ENCODE measurements at regions not wholly inside any gene's neighbourhood (a gene's known extent, or its start where the extent isn't known, plus 50 kb on each side); places are given as distances from the start of the nearest gene placed in this dataset.
A peak's percentile ranks its signal among the peaks of the same experiment; 100 is the strongest.

DNA sequence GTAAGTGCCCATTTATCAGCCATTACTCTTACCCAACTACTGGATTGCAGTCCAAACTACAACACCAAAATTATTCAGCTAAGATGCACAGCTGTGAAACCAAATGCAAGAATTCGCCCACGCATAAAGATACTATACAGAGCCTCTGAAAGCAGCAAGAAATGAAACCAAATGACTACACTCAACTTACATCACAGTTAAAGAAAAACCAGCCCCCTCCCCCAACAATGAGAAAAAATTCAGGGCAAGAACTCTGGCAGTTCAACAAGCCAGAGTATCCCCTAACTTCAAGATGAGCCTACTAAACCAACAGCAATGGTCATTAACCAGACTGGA lies 209.1 kb upstream of the VWC2 start:
- H3K79me2 ChIP-seq (ENCODE audit: low read depth) = no peaks in the 10 kb centered on the region
- no peak overlapping the region for H3K27ac ChIP-seq
- H2AFZ ChIP-seq (replicated peaks) = no peak overlapping the region
- no peaks in the 10 kb centered on the region for H4K20me1 ChIP-seq (ENCODE audit: low read depth)
- H3K4me2 ChIP-seq = no peak overlapping the region
- TF ChIP-seq EZH2 (IDR thresholded peaks at IDR 0.05) (no peak), EZH2phosphoT487 (IDR thresholded peaks at IDR 0.05) (no peak)
- TF ChIP-seq, protein P1, sequence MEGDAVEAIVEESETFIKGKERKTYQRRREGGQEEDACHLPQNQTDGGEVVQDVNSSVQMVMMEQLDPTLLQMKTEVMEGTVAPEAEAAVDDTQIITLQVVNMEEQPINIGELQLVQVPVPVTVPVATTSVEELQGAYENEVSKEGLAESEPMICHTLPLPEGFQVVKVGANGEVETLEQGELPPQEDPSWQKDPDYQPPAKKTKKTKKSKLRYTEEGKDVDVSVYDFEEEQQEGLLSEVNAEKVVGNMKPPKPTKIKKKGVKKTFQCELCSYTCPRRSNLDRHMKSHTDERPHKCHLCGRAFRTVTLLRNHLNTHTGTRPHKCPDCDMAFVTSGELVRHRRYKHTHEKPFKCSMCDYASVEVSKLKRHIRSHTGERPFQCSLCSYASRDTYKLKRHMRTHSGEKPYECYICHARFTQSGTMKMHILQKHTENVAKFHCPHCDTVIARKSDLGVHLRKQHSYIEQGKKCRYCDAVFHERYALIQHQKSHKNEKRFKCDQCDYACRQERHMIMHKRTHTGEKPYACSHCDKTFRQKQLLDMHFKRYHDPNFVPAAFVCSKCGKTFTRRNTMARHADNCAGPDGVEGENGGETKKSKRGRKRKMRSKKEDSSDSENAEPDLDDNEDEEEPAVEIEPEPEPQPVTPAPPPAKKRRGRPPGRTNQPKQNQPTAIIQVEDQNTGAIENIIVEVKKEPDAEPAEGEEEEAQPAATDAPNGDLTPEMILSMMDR (IDR thresholded peaks at IDR 0.05) = no peak
- Mint-ChIP-seq H3K9me3 (peaks cover 11% of the 10 kb centered on the region), H3K27me3 (ENCODE audit: insufficient read depth, low read depth) (no peaks in the 10 kb centered on the region), H3K4me3 (no peak overlapping the region), H3K36me3 (no peaks in the 10 kb centered on the region), H3K4me1 (no peaks in the 10 kb centered on the region), H3K27ac (no peak overlapping the region)
- no peak overlapping the region for H3K4me3 ChIP-seq
- H3K9me3 ChIP-seq (ENCODE audit: low read depth) = no peaks in the 10 kb centered on the region
- no peaks in the 10 kb centered on the region for H3K36me3 ChIP-seq
- no peaks in the 10 kb centered on the region for H3K4me1 ChIP-seq
- no peak overlapping the region for H3K9ac ChIP-seq
- no peaks in the 10 kb centered on the region for H3K27me3 ChIP-seq
- no peak for DNase-seq (ENCODE audit: low spot score)
- H3F3A ChIP-seq (ENCODE audit: low read depth) = no peaks in the 10 kb centered on the region

DNA sequence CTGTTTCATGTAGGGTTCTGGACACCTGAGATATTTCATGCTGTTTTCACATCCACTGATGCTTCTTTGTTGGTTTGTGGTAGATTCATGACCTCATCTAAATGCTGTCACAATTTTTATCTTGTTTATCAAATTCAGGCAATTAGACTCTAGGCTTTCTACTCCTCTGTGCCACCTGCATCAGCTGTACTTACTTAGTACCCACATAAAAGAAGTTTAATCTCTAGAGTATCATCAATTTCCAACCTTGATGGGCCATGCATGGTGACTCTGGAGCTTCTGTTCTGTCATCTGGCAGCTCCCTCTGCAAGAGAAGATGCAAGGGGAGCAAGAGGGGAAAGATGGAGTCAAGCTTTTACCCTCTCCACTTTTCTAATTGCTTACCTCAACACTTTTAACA lies 195.9 kb upstream of the VWC2 start:
- TF ChIP-seq EZH2 (IDR thresholded peaks at IDR 0.05) = no peak
- no peak for TF ChIP-seq EZH2phosphoT487 (IDR thresholded peaks at IDR 0.05)
- TF ChIP-seq, protein P1 (IDR thresholded peaks at IDR 0.05) = no peak
- Histone ChIP-seq H3K9ac (no peak overlapping the region), H4K20me1 (ENCODE audit: low read depth) (no peaks in the 10 kb centered on the region)

DNA sequence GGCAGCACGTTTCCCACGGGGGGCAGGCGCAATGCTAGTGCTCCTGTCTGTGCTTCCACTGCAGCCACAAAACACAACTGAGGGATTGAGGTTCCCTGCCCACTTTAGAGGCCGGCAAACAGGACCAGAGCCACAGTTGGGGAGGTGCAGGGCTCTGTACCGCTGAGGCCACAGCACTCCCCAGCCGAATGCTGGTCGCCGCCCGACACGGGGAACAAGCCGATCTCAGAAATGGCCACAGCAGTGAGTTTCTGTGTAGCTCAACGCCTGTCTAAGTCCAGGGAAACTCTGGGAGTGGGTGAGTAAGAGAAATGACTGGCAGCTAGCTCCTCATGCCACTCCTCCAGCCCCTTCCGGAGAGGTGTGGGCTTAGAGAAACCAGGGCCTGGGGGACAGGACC lies 194.0 kb upstream of the VWC2 start:
- Histone ChIP-seq H2AFZ (replicated peaks) (peak overlapping the region; percentile 15), H3K9ac (no peak overlapping the region), H3K9me3 (ENCODE audit: low read depth) (no peaks in the 10 kb centered on the region), H4K20me1 (ENCODE audit: low read depth) (no peaks in the 10 kb centered on the region), H3K27me3 (no peaks in the 10 kb centered on the region), H3K79me2 (ENCODE audit: low read depth) (no peaks in the 10 kb centered on the region), H3K36me3 (no peaks in the 10 kb centered on the region), H3F3A (ENCODE audit: low read depth) (no peaks in the 10 kb centered on the region), H3K4me3 (no peak overlapping the region), H3K4me2 (no peak overlapping the region), H3K27ac (no peak overlapping the region), H3K4me1 (no peaks in the 10 kb centered on the region)
- no peaks in the 10 kb centered on the region for H3K9me3 Mint-ChIP-seq
- H3K4me3 Mint-ChIP-seq = no peak overlapping the region
- no peak for TF ChIP-seq EZH2 (IDR thresholded peaks at IDR 0.05)
- TF ChIP-seq, protein P1 (IDR thresholded peaks at IDR 0.05) = no peak
- H3K27me3 Mint-ChIP-seq (ENCODE audit: insufficient read depth, low read depth) = no peaks in the 10 kb centered on the region
- H3K36me3 Mint-ChIP-seq = no peaks in the 10 kb centered on the region
- no peaks in the 10 kb centered on the region for H3K4me1 Mint-ChIP-seq
- no peak overlapping the region for H3K27ac Mint-ChIP-seq
- no peak for DNase-seq (ENCODE audit: low spot score)

More for the DNA sequence above, 195.9 kb upstream of the VWC2 start:
- H3K27ac ChIP-seq = no peak overlapping the region
- no peaks in the 10 kb centered on the region for H3K27me3 ChIP-seq
- no peaks in the 10 kb centered on the region for H3K4me1 ChIP-seq
- H3K4me2 ChIP-seq = no peak overlapping the region
- H3K4me3 ChIP-seq = no peak overlapping the region
- no peaks in the 10 kb centered on the region for H3K9me3 Mint-ChIP-seq
- H3K9me3 ChIP-seq (ENCODE audit: low read depth) = no peaks in the 10 kb centered on the region
- H3K4me1 Mint-ChIP-seq = no peaks in the 10 kb centered on the region
- H3K27ac Mint-ChIP-seq = no peak overlapping the region
- H3K36me3 ChIP-seq = no peaks in the 10 kb centered on the region
- no peaks in the 10 kb centered on the region for H3F3A ChIP-seq (ENCODE audit: low read depth)
- DNase-seq (ENCODE audit: low spot score) = no peak
- H3K4me3 Mint-ChIP-seq = no peak overlapping the region
- H3K36me3 Mint-ChIP-seq = no peaks in the 10 kb centered on the region
- no peak overlapping the region for H2AFZ ChIP-seq (replicated peaks)
- H3K27me3 Mint-ChIP-seq (ENCODE audit: insufficient read depth, low read depth) = no peaks in the 10 kb centered on the region
- no peaks in the 10 kb centered on the region for H3K79me2 ChIP-seq (ENCODE audit: low read depth)

DNA sequence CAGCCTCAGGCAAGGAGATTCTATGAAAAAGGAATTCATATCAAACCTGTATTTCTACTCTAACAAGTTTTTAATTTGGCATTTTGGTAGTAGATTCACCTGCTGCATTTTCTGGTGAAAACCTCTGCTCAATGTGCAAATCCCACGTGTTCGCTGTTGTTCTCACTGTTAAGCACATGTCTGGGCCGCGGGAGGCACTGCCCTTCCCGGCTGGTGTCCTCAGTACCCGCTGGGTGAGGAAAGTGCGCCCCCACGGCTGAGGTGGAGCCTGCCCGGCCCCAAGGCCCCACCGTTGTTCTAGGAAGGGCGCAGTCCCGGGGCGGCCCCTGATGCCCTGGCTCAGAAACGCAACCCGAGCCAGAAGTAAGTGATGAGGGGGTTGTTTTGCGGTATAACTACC lies 193.4 kb upstream of the VWC2 start:
- no peak overlapping the region for H3K4me2 ChIP-seq
- TF ChIP-seq, protein P1 (IDR thresholded peaks at IDR 0.05) = peak; percentile 29
- TF ChIP-seq EZH2 (IDR thresholded peaks at IDR 0.05) = no peak
- no peaks in the 10 kb centered on the region for H3K79me2 ChIP-seq (ENCODE audit: low read depth)
- H3K9me3 Mint-ChIP-seq = no peaks in the 10 kb centered on the region
- peak; percentile 39 for DNase-seq (ENCODE audit: low spot score)
- H3F3A ChIP-seq (ENCODE audit: low read depth) = no peaks in the 10 kb centered on the region
- no peak overlapping the region for H3K27ac ChIP-seq
- H3K4me3 Mint-ChIP-seq = no peak overlapping the region
- H3K36me3 Mint-ChIP-seq = no peaks in the 10 kb centered on the region
- no peaks in the 10 kb centered on the region for H3K27me3 Mint-ChIP-seq (ENCODE audit: insufficient read depth, low read depth)
- no peaks in the 10 kb centered on the region for H3K4me1 Mint-ChIP-seq
- peak overlapping the region; percentile 15 for H2AFZ ChIP-seq (replicated peaks)
- no peak overlapping the region for H3K9ac ChIP-seq
- H3K4me1 ChIP-seq = no peaks in the 10 kb centered on the region
- no peaks in the 10 kb centered on the region for H3K27me3 ChIP-seq
- no peaks in the 10 kb centered on the region for H3K36me3 ChIP-seq
- H3K27ac Mint-ChIP-seq = no peak overlapping the region
- no peaks in the 10 kb centered on the region for H4K20me1 ChIP-seq (ENCODE audit: low read depth)
- no peak overlapping the region for H3K4me3 ChIP-seq
- no peaks in the 10 kb centered on the region for H3K9me3 ChIP-seq (ENCODE audit: low read depth)
